SU-DHL-6 (cell line): ENCODE measurements at regions not wholly inside any gene's neighbourhood (a gene's known extent, or its start where the extent isn't known, plus 50 kb on each side); places are given as distances from the start of the nearest gene placed in this dataset.

Experiments used
- H2AFZ ChIP-seq: fragments of 200-600 bp; sonication (generic); 2 replicates; pipeline ENCODE4 v1.6.1; 2014; ENCODE audit warnings: low read depth, mild to moderate bottlenecking, moderate library complexity, mixed read lengths, antibody characterized with exemption, low read length; ENCODE audit not compliant: severe bottlenecking
- H3F3A ChIP-seq: fragments of 200-600 bp; shearing (Covaris generic); 2 replicates; pipeline ENCODE4 v1.6.0; 2016; ENCODE audit warnings: antibody characterized with exemption, mild to moderate bottlenecking; ENCODE audit not compliant: insufficient read depth
- H3K27ac ChIP-seq: fragments of 200-600 bp; sonication (generic); 2 replicates; pipeline ENCODE4 v1.5.1; 2016; ENCODE audit warnings: low read depth, mild to moderate bottlenecking, low read length, moderate library complexity, mixed read lengths
- H3K27me3 ChIP-seq: fragments of 200-600 bp; sonication (generic), shearing (Covaris generic); 2 replicates; pipeline ENCODE4 v1.6.0; 2014; ENCODE audit warnings: mild to moderate bottlenecking, low read length
- H3K36me3 ChIP-seq: fragments of 200-600 bp; sonication (generic); 2 replicates; pipeline ENCODE4 v1.6.1; 2014; ENCODE audit warnings: mild to moderate bottlenecking, low read length, mixed read lengths
- H3K4me2 ChIP-seq: fragments of 300-600, 200-600 bp; shearing (Covaris generic), sonication (generic); 2 replicates; pipeline ENCODE4 v1.6.0; 2014; ENCODE audit warnings: low read length, low read depth, mild to moderate bottlenecking; ENCODE audit not compliant: poor library complexity, severe bottlenecking
- H3K4me3 ChIP-seq: fragments of 200-600 bp; sonication (generic); 2 replicates; pipeline ENCODE4 v1.5.1; 2014; ENCODE audit warnings: antibody characterized with exemption, low read length, mild to moderate bottlenecking, mixed read lengths; ENCODE audit not compliant: insufficient read depth, poor library complexity, severe bottlenecking
- H3K79me2 ChIP-seq: fragments of 200-600 bp; sonication (generic); 2 replicates; pipeline ENCODE4 v1.6.1; 2014; ENCODE audit warnings: mild to moderate bottlenecking, low read length, moderate library complexity; ENCODE audit not compliant: insufficient read depth
- H3K9ac ChIP-seq: fragments of 200-600 bp; sonication (generic); 2 replicates; pipeline ENCODE4 v1.7.0; 2014; ENCODE audit warnings: mild to moderate bottlenecking, low read length
- H3K9me2 ChIP-seq: fragments of 200-600 bp; sonication (generic); replicated peaks from 2 replicates; pipeline ENCODE4 v1.6.1; 2014; ENCODE audit warnings: low read length; ENCODE audit not compliant: insufficient read depth
- H3K9me3 ChIP-seq: fragments of 200-600 bp; sonication (generic); 2 replicates; pipeline ENCODE4 v1.6.1; 2014; ENCODE audit warnings: low read length, mixed read lengths; ENCODE audit not compliant: insufficient read depth
- H4K20me1 ChIP-seq: fragments of 200-600 bp; sonication (generic); 2 replicates; pipeline ENCODE4 v1.6.1; 2014; ENCODE audit warnings: low read depth, mild to moderate bottlenecking, antibody characterized with exemption, low read length, moderate library complexity, mixed read lengths
- EZH2phosphoT487 ChIP-seq: fragments of 200-600 bp; sonication (generic), shearing (Covaris generic); conservative IDR thresholded peaks from 2 replicates; pipeline ENCODE4 v1.6.1; 2018; ENCODE audit warnings: mild to moderate bottlenecking, antibody characterized with exemption, low read length, moderate library complexity, mixed read lengths
- TF ChIP-seq, protein P1 (sequence below): fragments of 200-600 bp; sonication (generic); IDR thresholded peaks from one replicate; pipeline ENCODE4 v1.5.1; 2017; ENCODE audit warnings: antibody characterized with exemption, mild to moderate bottlenecking, low read length, moderate library complexity; ENCODE audit not compliant: insufficient read depth, poor library complexity, severe bottlenecking

- Histone ChIP-seq H3K79me2 (no peaks in the 10 kb centered on the region), H3K9me2 (no peaks in the 10 kb centered on the region), H3K9ac (no peak overlapping the region), H3K4me2 (no peak overlapping the region), H3K27me3 (no peaks in the 10 kb centered on the region), H3K36me3 (no peaks in the 10 kb centered on the region), H3K9me3 (no peaks in the 10 kb centered on the region), H3K27ac (no peak overlapping the region), H2AFZ (no peak overlapping the region), H3K4me3 (no peak overlapping the region), H3F3A (no peaks in the 10 kb centered on the region), H4K20me1 (no peaks in the 10 kb centered on the region)
- TF ChIP-seq, protein P1, sequence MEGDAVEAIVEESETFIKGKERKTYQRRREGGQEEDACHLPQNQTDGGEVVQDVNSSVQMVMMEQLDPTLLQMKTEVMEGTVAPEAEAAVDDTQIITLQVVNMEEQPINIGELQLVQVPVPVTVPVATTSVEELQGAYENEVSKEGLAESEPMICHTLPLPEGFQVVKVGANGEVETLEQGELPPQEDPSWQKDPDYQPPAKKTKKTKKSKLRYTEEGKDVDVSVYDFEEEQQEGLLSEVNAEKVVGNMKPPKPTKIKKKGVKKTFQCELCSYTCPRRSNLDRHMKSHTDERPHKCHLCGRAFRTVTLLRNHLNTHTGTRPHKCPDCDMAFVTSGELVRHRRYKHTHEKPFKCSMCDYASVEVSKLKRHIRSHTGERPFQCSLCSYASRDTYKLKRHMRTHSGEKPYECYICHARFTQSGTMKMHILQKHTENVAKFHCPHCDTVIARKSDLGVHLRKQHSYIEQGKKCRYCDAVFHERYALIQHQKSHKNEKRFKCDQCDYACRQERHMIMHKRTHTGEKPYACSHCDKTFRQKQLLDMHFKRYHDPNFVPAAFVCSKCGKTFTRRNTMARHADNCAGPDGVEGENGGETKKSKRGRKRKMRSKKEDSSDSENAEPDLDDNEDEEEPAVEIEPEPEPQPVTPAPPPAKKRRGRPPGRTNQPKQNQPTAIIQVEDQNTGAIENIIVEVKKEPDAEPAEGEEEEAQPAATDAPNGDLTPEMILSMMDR: no peak
These were observed 316.8 kb downstream of the CWC27 start for GRCh38 chr5:65085516-65085850.

- Histone ChIP-seq H2AFZ (no peak overlapping the region), H3F3A (no peaks in the 10 kb centered on the region), H3K27me3 (no peaks in the 10 kb centered on the region), H4K20me1 (no peaks in the 10 kb centered on the region), H3K9ac (no peak overlapping the region), H3K9me2 (no peaks in the 10 kb centered on the region), H3K79me2 (no peaks in the 10 kb centered on the region), H3K9me3 (peaks cover 4% of the 10 kb centered on the region), H3K27ac (no peak overlapping the region), H3K4me2 (no peak overlapping the region), H3K4me3 (no peak overlapping the region), H3K36me3 (no peaks in the 10 kb centered on the region)
- TF ChIP-seq, protein P1: no peak
- TF ChIP-seq EZH2phosphoT487: no peak
These were observed 317.6 kb downstream of the CWC27 start for GRCh38 chr5:65086234-65086890.

GRCh38 chr5:65087154-65087553, 318.4 kb downstream of the CWC27 start:
- Histone ChIP-seq H3K27me3 (no peaks in the 10 kb centered on the region), H2AFZ (no peak overlapping the region), H3K36me3 (no peaks in the 10 kb centered on the region), H3K9me2 (no peaks in the 10 kb centered on the region), H3K79me2 (no peaks in the 10 kb centered on the region), H3K27ac (no peak overlapping the region), H3F3A (no peaks in the 10 kb centered on the region), H3K4me3 (no peak overlapping the region), H4K20me1 (no peaks in the 10 kb centered on the region), H3K4me2 (no peak overlapping the region), H3K9me3 (peaks cover 10% of the 10 kb centered on the region), H3K9ac (no peak overlapping the region)
- TF ChIP-seq EZH2phosphoT487: no peak
- TF ChIP-seq, protein P1: no peak
